C4-2B (cell line): ENCODE measurements at regions not wholly inside any gene's neighbourhood (a gene's known extent, or its start where the extent isn't known, plus 50 kb on each side); places are given as distances from the start of the nearest gene placed in this dataset.

Source experiments
- H3K27ac ChIP-seq: fragments of 450-650 bp; 2 replicates; pipeline ENCODE4 v1.5.1; 2017
- CTCF ChIP-seq: fragments of 450-650 bp; conservative IDR thresholded peaks from 2 replicates; pipeline ENCODE4 v1.5.1; 2017; ENCODE audit warnings: mild to moderate bottlenecking
- ZFX ChIP-seq: fragments of 450-650 bp; IDR thresholded peaks from 2 replicates; pipeline ENCODE4 v1.6.1; 2017

DNA sequence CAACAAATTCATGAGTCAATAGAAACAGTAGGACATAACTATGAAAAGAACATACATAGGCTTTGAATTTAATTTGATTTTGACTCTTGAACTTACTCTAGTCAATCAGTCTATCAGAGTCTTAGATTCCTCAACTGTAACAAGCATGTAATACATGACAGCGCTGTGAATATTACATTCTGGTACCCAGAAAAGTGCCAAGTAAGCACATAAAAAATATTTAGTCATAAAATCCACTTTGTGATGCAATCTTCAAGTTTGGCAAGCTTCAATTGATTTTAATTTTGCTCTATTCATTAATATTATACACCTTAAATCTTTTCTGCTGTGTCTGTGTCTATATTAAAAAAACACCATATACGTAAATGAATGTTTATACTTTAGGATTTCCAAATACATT, 483.3 kb downstream of the PRR32 start:
- H3K27ac ChIP-seq, result no peak overlapping the region
- TF ChIP-seq ZFX, result no peak
- TF ChIP-seq CTCF, result no peak

GRCh38 chrX:127305013-127305412, 485.5 kb downstream of the PRR32 start:
- TF ChIP-seq CTCF (no peak), ZFX (no peak)
- no peak overlapping the region for H3K27ac ChIP-seq

- no peak overlapping the region for H3K27ac ChIP-seq
These were observed 486.7 kb downstream of the PRR32 start for GRCh38 chrX:127306262-127306661.

DNA sequence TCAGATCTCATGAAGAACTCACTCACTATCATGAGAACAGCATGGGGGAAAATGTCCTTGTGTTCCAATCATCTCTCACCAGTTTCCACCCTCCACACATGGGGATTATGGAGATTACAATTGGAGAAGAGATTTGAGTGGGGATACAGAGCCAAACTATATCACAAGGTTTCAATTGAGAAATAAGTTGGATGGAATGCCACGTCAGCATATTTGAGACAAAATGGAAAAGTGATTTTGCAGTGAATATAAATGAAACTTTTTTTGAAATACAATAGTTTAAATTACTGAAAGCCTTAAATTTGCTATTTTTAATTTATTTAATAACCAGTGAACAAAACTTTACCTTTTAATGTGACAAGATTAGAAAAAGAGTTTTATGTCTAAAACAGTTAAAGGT, 494.1 kb downstream of the PRR32 start:
- TF ChIP-seq CTCF (no peak), ZFX (no peak)
- H3K27ac ChIP-seq, result no peak overlapping the region

More at GRCh38 chrX:127306262-127306661, 486.7 kb downstream of the PRR32 start:
- TF ChIP-seq CTCF (no peak), ZFX (no peak)

GRCh38 chrX:127317159-127317558, 497.6 kb downstream of the PRR32 start:
- no peak overlapping the region for H3K27ac ChIP-seq
- TF ChIP-seq ZFX (no peak), CTCF (no peak)

DNA sequence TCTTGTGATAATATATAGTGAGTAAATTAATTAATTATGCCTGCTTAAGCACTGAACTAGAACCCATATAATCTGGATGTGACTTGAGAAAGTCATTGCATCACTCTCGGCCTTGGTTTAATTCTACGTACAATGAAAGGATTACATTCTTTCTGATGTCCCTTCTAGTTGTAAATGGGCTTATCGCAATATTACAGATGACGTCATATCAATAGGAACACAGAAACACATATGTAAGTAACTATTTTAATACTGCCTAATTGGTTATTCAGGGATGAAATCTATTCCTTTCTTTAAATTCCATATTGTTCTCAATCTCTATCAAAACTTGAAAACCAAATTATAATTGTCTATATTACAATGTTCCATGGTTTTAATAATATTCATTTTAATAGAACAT, 504.6 kb downstream of the PRR32 start:
- TF ChIP-seq ZFX, result no peak
- no peak for TF ChIP-seq CTCF
- no peak overlapping the region for H3K27ac ChIP-seq
